PC-3 (cell line): ENCODE measurements at regions not wholly inside any gene's neighbourhood (a gene's known extent, or its start where the extent isn't known, plus 50 kb on each side); places are given as distances from the start of the nearest gene placed in this dataset.

Experiments used
- ATAC-seq: fragments of 200-7000 bp; cut with Tn5 transposase; 2 replicates; pipeline ENCODE4 v1.9.1; 2020; ENCODE audit warnings: mild to moderate bottlenecking, moderate library complexity
- BruUV-seq: library from RNA; stranded (reverse); fragments of 400-500 nt; replicated peaks from 2 replicates; lab custom pipeline; 2021; lab: Mats Ljungman, UMichigan
- CTCF ChIA-PET: fragments of 300-600 bp; sonication (Branson Sonifier 250); formaldehyde crosslinking; loops from one replicate; lab custom pipeline; 2022; ENCODE audit warnings: antibody characterized with exemption; lab: Charles Lee
- POLR2A ChIA-PET: fragments of 300-600 bp; sonication (Branson Sonifier 250); formaldehyde crosslinking; loops from one replicate; lab custom pipeline; 2022; ENCODE audit warnings: antibody characterized with exemption; ENCODE audit not compliant: unreplicated experiment; lab: Charles Lee
- DNase-seq: peaks from one replicate; pipeline ENCODE4 v3.0.0-alpha.2; 2015
- H2AFZ ChIP-seq: fragments of 300-600 bp; sonication (generic); 2 replicates; pipeline ENCODE4 v1.6.0; 2016; ENCODE audit warnings: antibody characterized with exemption, low read length
- H3F3A ChIP-seq: fragments of 300-600 bp; sonication (generic); one replicate; pipeline ENCODE4 v1.6.0; 2017; ENCODE audit warnings: antibody characterized with exemption, low read length, control low read depth, mild to moderate bottlenecking; ENCODE audit not compliant: unreplicated experiment
- H3K27ac ChIP-seq: fragments of 300-600 bp; sonication (generic); 2 replicates; pipeline ENCODE4 v1.5.1; 2016; ENCODE audit warnings: mild to moderate bottlenecking, low read length
- H3K27me3 ChIP-seq: fragments of 300-600 bp; sonication (generic); 2 replicates; pipeline ENCODE4 v1.6.1; 2016; ENCODE audit warnings: low read length, mixed read lengths
- H3K36me3 ChIP-seq: fragments of 300-600 bp; sonication (generic); 2 replicates; pipeline ENCODE4 v1.6.1; 2016; ENCODE audit warnings: low read depth, mixed run types, low read length, mixed read lengths
- H3K4me1 ChIP-seq: fragments of 300-600 bp; sonication (generic); 2 replicates; pipeline ENCODE4 v1.5.1; 2016; ENCODE audit warnings: low read length; ENCODE audit not compliant: insufficient read depth
- H3K4me2 ChIP-seq: fragments of 300-600 bp; sonication (generic); 2 replicates; pipeline ENCODE4 v1.6.0; 2016; ENCODE audit warnings: low read length
- H3K4me3 ChIP-seq: fragments of 300-600 bp; sonication (generic); 2 replicates; pipeline ENCODE4 v1.5.1; 2016; ENCODE audit warnings: mild to moderate bottlenecking, low read length, mixed read lengths
- H3K79me2 ChIP-seq: fragments of 300-600 bp; sonication (generic); 2 replicates; pipeline ENCODE4 v1.6.1; 2017; ENCODE audit warnings: low read length, mixed read lengths
- H3K9ac ChIP-seq: fragments of 300-600 bp; sonication (generic); 2 replicates; pipeline ENCODE4 v1.6.0; 2016; ENCODE audit warnings: mild to moderate bottlenecking, low read length
- H3K9me2 ChIP-seq: fragments of 300-600 bp; sonication (generic); replicated peaks from 2 replicates; pipeline ENCODE4 v1.6.1; 2016; ENCODE audit warnings: mixed run types, low read length, mixed read lengths
- H3K9me3 ChIP-seq: fragments of 300-600 bp; sonication (generic); 2 replicates; pipeline ENCODE4 v1.6.1; 2016; ENCODE audit warnings: low read length, mixed read lengths
- H4K20me1 ChIP-seq: fragments of 300-600 bp; sonication (generic); 2 replicates; pipeline ENCODE4 v1.6.1; 2016; ENCODE audit warnings: low read length, mixed read lengths
- CTCF ChIP-seq: fragments of 300-600 bp; sonication (generic); conservative IDR thresholded peaks from 2 replicates; pipeline ENCODE4 v1.5.1; 2017; ENCODE audit warnings: antibody characterized with exemption, low read depth, mild to moderate bottlenecking, low read length
- EZH2 ChIP-seq: fragments of 300-600 bp; sonication (generic); IDR thresholded peaks from one replicate; pipeline ENCODE4 v1.6.1; 2017; ENCODE audit warnings: antibody characterized with exemption, mild to moderate bottlenecking, low read length; ENCODE audit not compliant: unreplicated experiment
- EZH2phosphoT487 ChIP-seq: fragments of 300-600 bp; sonication (generic); IDR thresholded peaks from 2 replicates; pipeline ENCODE4 v1.6.1; 2018; ENCODE audit warnings: mild to moderate bottlenecking, antibody characterized with exemption, low read length, borderline replicate concordance
- intact Hi-C: fragments of 100-400 bp; cut with micrococcal nuclease; formaldehyde crosslinking; loops from 2 replicates; pipeline ENCODE4 v1.9.0; 2023

- Histone ChIP-seq H2AFZ (no peak overlapping the region), H3K36me3 (no peaks in the 10 kb centered on the region), H3F3A (no peaks in the 10 kb centered on the region), H4K20me1 (no peaks in the 10 kb centered on the region), H3K27ac (no peak overlapping the region), H3K4me1 (no peaks in the 10 kb centered on the region), H3K9me3 (no peaks in the 10 kb centered on the region), H3K79me2 (no peaks in the 10 kb centered on the region), H3K9me2 (no peaks in the 10 kb centered on the region), H3K4me2 (no peak overlapping the region), H3K9ac (no peak overlapping the region), H3K27me3 (no peaks in the 10 kb centered on the region), H3K4me3 (no peak overlapping the region)
- ATAC-seq (no peak), DNase-seq (no peak)
- POLR2A ChIA-PET = interaction anchor here (0.7 kb wide), 2 partner anchors 20 to 82 kb away, joined by 4 to 6 read pairs; no protein-coding TSS in a partner anchor
- CTCF ChIA-PET = no interaction called here
- intact Hi-C loops = no loop called here
- BruUV-seq = no TSS peak
- no peak for TF ChIP-seq CTCF
- no peak for TF ChIP-seq EZH2phosphoT487
- TF ChIP-seq EZH2 = no peak
Measured at GRCh38 chr13:64993514-64994164, 2236.5 kb downstream of the PCDH9 start.

GRCh38 chr13:64992314-64992713 lies 2237.8 kb downstream of the PCDH9 start:
- TF ChIP-seq EZH2 (no peak), EZH2phosphoT487 (no peak), CTCF (no peak)
- no peaks in the 10 kb centered on the region for H3F3A ChIP-seq
- H3K9ac ChIP-seq = no peak overlapping the region
- ChIA-PET CTCF (no interaction called here), POLR2A (no interaction called here)
- no peak overlapping the region for H3K27ac ChIP-seq
- no peaks in the 10 kb centered on the region for H3K36me3 ChIP-seq
- H3K4me3 ChIP-seq = no peak overlapping the region
- intact Hi-C loops = no loop called here
- H3K9me3 ChIP-seq = no peaks in the 10 kb centered on the region
- H4K20me1 ChIP-seq = no peaks in the 10 kb centered on the region
- ATAC-seq = no peak
- no TSS peak for BruUV-seq
- H3K27me3 ChIP-seq = no peaks in the 10 kb centered on the region
- H3K9me2 ChIP-seq = no peaks in the 10 kb centered on the region
- no peaks in the 10 kb centered on the region for H3K4me1 ChIP-seq
- no peak for DNase-seq
- H2AFZ ChIP-seq = no peak overlapping the region
- H3K79me2 ChIP-seq = no peaks in the 10 kb centered on the region
- H3K4me2 ChIP-seq = no peak overlapping the region

- Histone ChIP-seq H3K9me2 (no peaks in the 10 kb centered on the region), H3K27me3 (no peaks in the 10 kb centered on the region), H3K27ac (no peak overlapping the region), H3K4me1 (no peaks in the 10 kb centered on the region), H3K9me3 (no peaks in the 10 kb centered on the region), H3K79me2 (no peaks in the 10 kb centered on the region), H3K4me2 (no peak overlapping the region), H3K36me3 (no peaks in the 10 kb centered on the region), H2AFZ (no peak overlapping the region), H4K20me1 (no peaks in the 10 kb centered on the region), H3K9ac (no peak overlapping the region), H3F3A (no peaks in the 10 kb centered on the region), H3K4me3 (no peak overlapping the region)
- CTCF ChIA-PET = no interaction called here
- intact Hi-C loops = no loop called here
- no peak for TF ChIP-seq CTCF
- no peak for TF ChIP-seq EZH2
- no peak for TF ChIP-seq EZH2phosphoT487
- POLR2A ChIA-PET = no interaction called here
- DNase-seq (no peak), ATAC-seq (no peak)
- BruUV-seq = no TSS peak
Measured at GRCh38 chr13:64985075-64985474, 2245.1 kb downstream of the PCDH9 start.
